ENCODE measurements at regions not wholly inside any gene's neighbourhood (a gene's known extent, or its start where the extent isn't known, plus 50 kb on each side); places are given as distances from the start of the nearest gene placed in this dataset.
A peak's percentile ranks its signal among the peaks of the same experiment; 100 is the strongest.

- Histone ChIP-seq H3K36me3 (ENCODE audit: control insufficient read depth in 2 of 2, insufficient read depth in 1 of 2, low read length in 2 of 2) (no peaks in the 10 kb centered on the region), H3K4me1 (ENCODE audit: control insufficient read depth, insufficient read depth, low read length) (no peaks in the 10 kb centered on the region), H3K27ac (ENCODE audit: extremely low read depth, low read depth, low read length) (no peak overlapping the region), H3K9me3 (ENCODE audit: control insufficient read depth, insufficient read depth, low read depth, low read length) (no peaks in the 10 kb centered on the region), H3K4me3 (ENCODE audit: low read depth, low read length) (no peak overlapping the region)
- POLR2A ChIA-PET: no interaction called here
- TF ChIP-seq CTCF (tag by site-specific recombination; IDR thresholded peaks at IDR 0.05): peak; percentile 70
- TF ChIP-seq TRIM28 (IDR thresholded peaks at IDR 0.05; ENCODE audit: borderline replicate concordance, low read length): peak; percentile 53; the same call in 1 of the 2 replicates
- peak; percentile 67; the same call in 1 of the 2 replicates for TF ChIP-seq TCF7L2 (IDR thresholded peaks at IDR 0.05; ENCODE audit: borderline replicate concordance, low read depth, low read length)
- TF ChIP-seq YY1 (tag by site-specific recombination; IDR thresholded peaks at IDR 0.05): no peak
- peak; percentile 98 for TF ChIP-seq ZNF654 (tag by site-specific recombination; IDR thresholded peaks at IDR 0.05; ENCODE audit: low read depth)
- TF ChIP-seq ZNF561 (tag by site-specific recombination; IDR thresholded peaks at IDR 0.05; ENCODE audit: borderline replicate concordance): peak; percentile 38; the same call in 1 of the 2 replicates
- no peak for TF ChIP-seq MZF1 (tag by site-specific recombination; IDR thresholded peaks at IDR 0.05; ENCODE audit: borderline replicate concordance)
- TF ChIP-seq KLF9 (tag by site-specific recombination; IDR thresholded peaks at IDR 0.05; ENCODE audit: low read depth): no peak
- TF ChIP-seq ZNF660 (tag by site-specific recombination; IDR thresholded peaks at IDR 0.05): peak; percentile 52; the same call in 1 of the 2 replicates
- no peak for TF ChIP-seq EGR2 (tag by site-specific recombination; IDR thresholded peaks at IDR 0.05; ENCODE audit: low read depth)
- CTCF ChIA-PET: interaction anchor here (0.5 to 2.4 kb wide), 63 partner anchors 8 to 1843 kb away, joined by 3 to 11 read pairs (median 4); no protein-coding TSS in a partner anchor
These were observed 126.3 kb upstream of the NT5E start for GRCh38 chr6:85323435-85324040.

GRCh38 chr6:85322446-85323105, 127.3 kb upstream of the NT5E start:
- H3K4me3 ChIP-seq (ENCODE audit: low read depth, low read length): no peak overlapping the region
- no peaks in the 10 kb centered on the region for H3K4me1 ChIP-seq (ENCODE audit: control insufficient read depth, insufficient read depth, low read length)
- no peak overlapping the region for H3K27ac ChIP-seq (ENCODE audit: extremely low read depth, low read depth, low read length)
- ChIA-PET POLR2A (no interaction called here), CTCF (interaction anchor here (0.5 to 2.4 kb wide), 59 partner anchors 8 to 1844 kb away, joined by 3 to 11 read pairs (median 4); no protein-coding TSS in a partner anchor)
- no peaks in the 10 kb centered on the region for H3K36me3 ChIP-seq (ENCODE audit: control insufficient read depth in 2 of 2, insufficient read depth in 1 of 2, low read length in 2 of 2)
- no peaks in the 10 kb centered on the region for H3K9me3 ChIP-seq (ENCODE audit: control insufficient read depth, insufficient read depth, low read depth, low read length)
- TF ChIP-seq ZBTB26 (tag by site-specific recombination; optimal IDR thresholded peaks at IDR 0.05) (no peak), ZSCAN16 (tag by site-specific recombination; IDR thresholded peaks at IDR 0.05) (no peak), ZNF148 (tag by site-specific recombination; IDR thresholded peaks at IDR 0.05; ENCODE audit: borderline replicate concordance) (no peak), ZBTB44 (tag by site-specific recombination; IDR thresholded peaks at IDR 0.05) (no peak), ZNF26 (tag by site-specific recombination; IDR thresholded peaks at IDR 0.05) (no peak), KLF7 (tag by site-specific recombination; IDR thresholded peaks at IDR 0.05; ENCODE audit: borderline replicate concordance) (no peak), ZNF280C (tag by site-specific recombination; IDR thresholded peaks at IDR 0.05) (no peak), ZFP37 (tag by site-specific recombination; IDR thresholded peaks at IDR 0.05) (no peak), ZNF768 (tag by site-specific recombination; IDR thresholded peaks at IDR 0.05) (no peak)
